ENCODE measurements at regions not wholly inside any gene's neighbourhood (a gene's known extent, or its start where the extent isn't known, plus 50 kb on each side); places are given as distances from the start of the nearest gene placed in this dataset.

- TF ChIP-seq KDM4A (IDR thresholded peaks at IDR 0.05; ENCODE audit: low read depth, low read length, severe bottlenecking), result no peak
- no peak overlapping the region for H3K14ac ChIP-seq (ENCODE audit: insufficient read length)
- H3K79me1 ChIP-seq (ENCODE audit: low read depth, low read length), result no peaks in the 10 kb centered on the region
- no peak overlapping the region for H4K5ac ChIP-seq (ENCODE audit: insufficient read length, low read depth, low read length)
- H2BK5ac ChIP-seq (ENCODE audit: low read depth, low read length), result no peak overlapping the region
- no peak overlapping the region for H3K4me2 ChIP-seq (ENCODE audit: insufficient read depth in 1 of 2, low read depth in 2 of 2, low read length in 2 of 2)
- peak overlapping the region; percentile 32 for H3K18ac ChIP-seq (ENCODE audit: extremely low read depth, low read length)
- H4K8ac ChIP-seq (ENCODE audit: extremely low read depth, insufficient read depth, low read length), result peak overlapping the region; percentile 35
- H2BK15ac ChIP-seq (ENCODE audit: low read length), result peak overlapping the region; percentile 61; the same call in 1 of the 2 replicates
- no peak overlapping the region for H3K56ac ChIP-seq (replicated peaks; ENCODE audit: insufficient read length, low read depth, low read length)
- peak overlapping the region; percentile 72 for H3K4ac ChIP-seq (replicated peaks; ENCODE audit: insufficient read length, low read depth, low read length)
- H3K9ac ChIP-seq (replicated peaks in 1 of 4; ENCODE audit: extremely low read depth in 1 of 4, low read depth in 3 of 4, low read length in 3 of 4), result no peak overlapping the region
- WGBS, 2 experiments (ENCODE audit: extremely low coverage in 1 of 2, insufficient coverage in 1 of 2, insufficient read length in 1 of 2, insufficient replicate concordance in 2 of 2, low coverage in 1 of 2, low lambda C conversion rate in 2 of 2, missing lambda C conversion rate in 1 of 2), result 81% methylated on average over 13 of the region's 14 CpGs; no CpG with 5 or more reads in 1 of the 2 experiments
- ChIA-PET POLR2A (ENCODE audit: partially characterized antibody) (interaction anchor here (1.1 to 1.5 kb wide), 2 partner anchors 15 to 23 kb away, joined by 3 read pairs; no protein-coding TSS in a partner anchor), CTCF (ENCODE audit: partially characterized antibody) (interaction anchor here (1.0 to 1.1 kb wide), 3 partner anchors 10 to 142 kb away, joined by 3 read pairs; no protein-coding TSS in a partner anchor)
- no peaks in the 10 kb centered on the region for H3K36me3 ChIP-seq (ENCODE audit: control insufficient read depth in 2 of 4, insufficient read depth in 4 of 4, low read length in 3 of 4)
- H2AFZ ChIP-seq (ENCODE audit: low read length), result no peak overlapping the region
- no peak for FAIRE-seq
- H2BK20ac ChIP-seq (ENCODE audit: low read length), result peak overlapping the region; percentile 48; the same call in 1 of the 2 replicates
- no peak overlapping the region for H3K4me3 ChIP-seq (ENCODE audit: extremely low read depth in 1 of 4, insufficient read depth in 2 of 4, low read depth in 3 of 4, low read length in 4 of 4)
- no peaks in the 10 kb centered on the region for H3K23me2 ChIP-seq (ENCODE audit: low read depth, low read length)
- H3K27ac ChIP-seq (ENCODE audit: low read depth, low read length), result no peak overlapping the region
- H3K9me3 ChIP-seq (ENCODE audit: insufficient read depth in 2 of 2, low read depth in 1 of 2, low read length in 1 of 2), result no peaks in the 10 kb centered on the region
- H3K4me1 ChIP-seq (replicated peaks in 1 of 4; ENCODE audit: control insufficient read depth in 3 of 4, insufficient read depth in 4 of 4, low read length in 3 of 4), result peaks cover 7 to 19% (median 10%) of the 10 kb centered on the region in 4 experiments
- H4K91ac ChIP-seq (replicated peaks; ENCODE audit: insufficient read length, low read length), result no peak overlapping the region
- no peak overlapping the region for H3K23ac ChIP-seq (ENCODE audit: insufficient read length)
- DNase-seq (ENCODE audit: low read depth in 1 of 2, low spot score in 2 of 2), result no peak
- peaks cover 0 to 3% (median under 1%) of the 10 kb centered on the region in 4 experiments; a peak in 3 of 7 replicates for H3K27me3 ChIP-seq (replicated peaks in 1 of 4; ENCODE audit: control insufficient read depth in 3 of 4, extremely low read depth in 1 of 4, insufficient read depth in 3 of 4, low read length in 3 of 4)
- peaks cover 0 to 2% of the 10 kb centered on the region in 2 experiments for H4K20me1 ChIP-seq (replicated peaks in 1 of 2; ENCODE audit: control insufficient read depth in 1 of 2, insufficient read depth in 2 of 2, low read length in 2 of 2)
- no peak overlapping the region for H2BK12ac ChIP-seq (ENCODE audit: low read depth, low read length)
- no peaks in the 10 kb centered on the region for H3K79me2 ChIP-seq (ENCODE audit: control insufficient read depth in 1 of 2, insufficient read depth in 2 of 2, low read length in 2 of 2)
- H2BK120ac ChIP-seq (replicated peaks; ENCODE audit: low read depth, low read length), result no peak overlapping the region
- H2AK5ac ChIP-seq (ENCODE audit: low read depth, low read length), result peak overlapping the region; percentile 45; the same call in 1 of the 2 replicates
Measured at GRCh38 chr9:129465834-129466535, 154.9 kb downstream of the C9orf50 start.
